ENCODE measurements at regions not wholly inside any gene's neighbourhood (a gene's known extent, or its start where the extent isn't known, plus 50 kb on each side); places are given as distances from the start of the nearest gene placed in this dataset.

- Mint-ChIP-seq H3K4me3 (no peak overlapping the region), H3K27me3 (peaks cover 7% of the 10 kb centered on the region), H3K4me1 (no peaks in the 10 kb centered on the region), H3K27ac (no peak overlapping the region), H3K36me3 (no peaks in the 10 kb centered on the region), H3K9me3 (no peaks in the 10 kb centered on the region)
- DNase-seq: no peak
- CTCF ChIA-PET: no interaction called here
These were observed 57.5 kb upstream of the CREB5 start for GRCh38 chr7:28354601-28355402.

DNA sequence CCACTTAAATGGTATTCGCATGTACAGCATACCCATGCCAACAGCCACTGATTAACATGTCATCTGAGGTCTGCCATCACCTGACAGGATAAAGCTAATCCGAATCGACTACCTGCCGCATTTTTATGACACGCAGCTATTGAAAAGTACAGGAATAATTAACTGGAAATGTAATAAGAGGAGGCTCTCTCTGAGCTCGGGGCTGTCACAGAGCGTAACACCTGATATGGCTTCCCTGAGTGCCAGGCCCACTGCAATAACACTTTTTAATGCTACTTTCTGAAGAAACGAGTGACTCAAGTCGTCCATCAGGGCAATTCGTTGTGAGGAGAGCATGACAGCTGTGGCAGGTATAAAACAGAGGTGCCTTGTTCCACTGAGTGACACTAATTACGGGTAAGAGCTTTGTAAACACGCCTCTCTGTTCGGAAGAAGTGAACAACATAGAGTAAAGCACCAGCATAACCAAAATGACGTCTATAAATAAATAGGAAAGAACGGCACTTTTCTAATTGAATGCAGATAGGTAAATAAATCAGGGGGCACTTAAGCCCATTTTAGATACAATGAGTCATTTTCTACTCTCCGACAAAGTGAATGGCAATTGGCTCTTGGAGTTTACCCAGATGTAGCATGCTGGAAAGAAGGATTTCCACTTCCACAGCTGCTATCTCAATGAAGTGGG is 56.5 kb upstream of the CREB5 start:
- Mint-ChIP-seq H3K36me3 (no peaks in the 10 kb centered on the region), H3K4me3 (no peak overlapping the region), H3K27me3 (no peaks in the 10 kb centered on the region), H3K9me3 (no peaks in the 10 kb centered on the region), H3K27ac (no peak overlapping the region), H3K4me1 (no peaks in the 10 kb centered on the region)
- CTCF ChIA-PET: no interaction called here
- no peak for DNase-seq

DNA sequence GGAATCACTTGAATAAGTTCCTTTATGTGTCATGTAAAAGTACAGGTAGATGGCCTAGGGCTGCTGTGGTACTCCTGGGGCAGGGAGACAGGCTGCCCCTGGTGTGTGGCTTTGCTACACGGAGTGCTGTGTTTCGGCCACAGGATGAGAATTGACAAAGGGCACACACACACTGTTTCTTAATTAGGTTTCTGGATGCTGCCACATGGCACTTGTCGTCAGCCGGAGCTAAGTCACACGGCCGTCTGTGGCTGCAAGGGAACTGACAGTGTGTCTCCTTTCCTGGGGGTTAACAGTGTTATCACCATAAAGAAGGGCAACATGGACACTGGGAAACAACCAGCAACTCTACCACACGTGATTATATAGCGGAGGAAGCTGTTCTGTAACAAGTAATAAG is 55.7 kb upstream of the CREB5 start:
- CTCF ChIA-PET: no interaction called here
- Mint-ChIP-seq H3K27me3 (no peaks in the 10 kb centered on the region), H3K4me1 (no peaks in the 10 kb centered on the region), H3K36me3 (no peaks in the 10 kb centered on the region), H3K9me3 (no peaks in the 10 kb centered on the region), H3K27ac (no peak overlapping the region), H3K4me3 (no peak overlapping the region)
- no peak for DNase-seq

DNA sequence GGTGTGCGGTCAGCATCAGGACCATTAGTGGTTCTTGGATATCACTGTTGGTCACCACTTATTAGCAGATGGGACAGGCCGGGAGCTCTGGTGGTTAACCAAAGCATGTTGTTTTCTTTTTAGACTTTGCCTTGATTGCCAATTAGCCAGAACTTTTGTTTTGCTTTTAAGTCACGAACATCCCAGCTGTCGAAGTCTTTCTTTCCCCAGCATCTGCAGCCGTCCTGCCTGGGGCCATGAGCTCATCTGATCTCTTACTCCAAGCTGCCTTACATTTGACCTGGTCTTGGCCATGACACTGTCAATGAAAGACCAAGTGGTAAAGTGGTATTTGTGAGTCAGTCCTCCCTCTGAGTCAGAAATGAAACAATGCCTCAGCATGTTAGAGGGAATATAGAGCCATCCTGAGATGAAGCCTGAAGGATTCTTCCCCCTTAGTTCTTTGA is 53.9 kb upstream of the CREB5 start:
- Mint-ChIP-seq H3K27ac (no peak overlapping the region), H3K4me1 (no peaks in the 10 kb centered on the region), H3K4me3 (no peak overlapping the region), H3K9me3 (no peaks in the 10 kb centered on the region), H3K27me3 (no peaks in the 10 kb centered on the region), H3K36me3 (no peaks in the 10 kb centered on the region)
- CTCF ChIA-PET: interaction anchor here (0.7 kb wide), 1 partner anchor 94 kb away, joined by 3 read pairs; no protein-coding TSS in a partner anchor
- DNase-seq: no peak

- Mint-ChIP-seq H3K4me1 (no peaks in the 10 kb centered on the region), H3K27ac (no peak overlapping the region), H3K36me3 (no peaks in the 10 kb centered on the region), H3K9me3 (peaks cover 6% of the 10 kb centered on the region), H3K27me3 (no peaks in the 10 kb centered on the region), H3K4me3 (no peak overlapping the region)
- CTCF ChIA-PET: interaction anchor here (0.7 kb wide), 1 partner anchor 499 kb away, joined by 3 read pairs; no protein-coding TSS in a partner anchor
- DNase-seq: no peak
These were observed 51.6 kb upstream of the CREB5 start for GRCh38 chr7:28360739-28361138.

DNA sequence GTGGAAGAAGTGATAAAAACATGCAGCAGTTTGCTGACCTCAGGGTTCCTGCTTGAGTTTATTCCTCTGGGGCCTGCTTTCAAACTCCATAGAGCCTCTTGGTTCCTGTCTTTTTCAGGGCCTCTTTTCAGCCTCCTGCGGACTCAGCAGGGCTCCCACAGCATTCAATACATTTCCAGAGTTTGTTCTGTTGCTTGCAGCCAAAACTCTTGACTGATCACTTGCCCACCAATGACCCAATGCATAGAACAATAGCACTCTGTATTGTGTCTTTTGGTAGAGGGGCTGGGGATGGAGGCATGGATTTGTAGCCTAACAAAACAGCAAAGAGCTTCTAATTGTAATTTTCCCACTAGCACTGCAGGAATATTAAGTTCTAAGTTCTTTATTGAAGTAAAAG is 50.8 kb upstream of the CREB5 start:
- no peaks in the 10 kb centered on the region for H3K27me3 Mint-ChIP-seq
- H3K36me3 Mint-ChIP-seq: no peaks in the 10 kb centered on the region
- no peak for DNase-seq
- no peak overlapping the region for H3K27ac Mint-ChIP-seq
- H3K9me3 Mint-ChIP-seq: peaks cover 6% of the 10 kb centered on the region
- CTCF ChIA-PET: interaction anchor here (2.5 to 3.7 kb wide), 2 partner anchors 31 to 64 kb away, joined by 8 to 20 read pairs; no protein-coding TSS in a partner anchor
- H3K4me3 Mint-ChIP-seq: no peak overlapping the region
- no peaks in the 10 kb centered on the region for H3K4me1 Mint-ChIP-seq

DNA sequence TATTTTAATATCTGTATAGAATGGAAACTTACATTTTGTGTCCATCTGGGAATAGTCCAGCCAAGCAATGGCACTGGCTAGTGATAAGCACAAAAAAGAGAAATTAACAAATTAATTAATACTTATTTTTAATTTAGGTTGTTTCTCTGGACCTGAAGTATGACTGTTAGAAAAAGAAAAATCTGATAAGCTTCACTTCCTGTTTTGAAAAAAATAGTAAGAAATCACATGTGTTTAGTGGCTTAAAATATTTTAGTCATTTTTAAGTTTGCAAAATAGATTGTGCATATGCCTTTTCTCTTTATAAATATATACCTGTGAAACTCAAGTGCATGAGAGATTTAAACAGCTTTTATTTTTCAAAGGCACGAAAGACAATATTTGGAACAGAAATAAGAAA is 50.1 kb upstream of the CREB5 start:
- Mint-ChIP-seq H3K4me3 (no peak overlapping the region), H3K36me3 (no peaks in the 10 kb centered on the region), H3K4me1 (no peaks in the 10 kb centered on the region), H3K27me3 (no peaks in the 10 kb centered on the region), H3K9me3 (peaks cover 6% of the 10 kb centered on the region), H3K27ac (no peak overlapping the region)
- DNase-seq: no peak
- CTCF ChIA-PET: interaction anchor here (2.5 to 3.7 kb wide), 2 partner anchors 32 to 65 kb away, joined by 8 to 20 read pairs; no protein-coding TSS in a partner anchor
